LNCAP (cell line): ENCODE measurements at regions not wholly inside any gene's neighbourhood (a gene's known extent, or its start where the extent isn't known, plus 50 kb on each side); places are given as distances from the start of the nearest gene placed in this dataset.

ENCODE experiments used
- CTCF ChIP-seq: fragments of 450-650 bp; IDR thresholded peaks from 2 replicates; pipeline ENCODE4 v1.5.1; 2017; ENCODE audit warnings: mild to moderate bottlenecking

GRCh38 chr10:130998642-130999041 lies 312.9 kb downstream of the TCERG1L start:
- no peak for TF ChIP-seq CTCF

- TF ChIP-seq CTCF = no peak
These were observed 311.9 kb downstream of the TCERG1L start for GRCh38 chr10:130999376-131000202.

- no peak for TF ChIP-seq CTCF
These were observed 311.3 kb downstream of the TCERG1L start for GRCh38 chr10:131000244-131000643.

DNA sequence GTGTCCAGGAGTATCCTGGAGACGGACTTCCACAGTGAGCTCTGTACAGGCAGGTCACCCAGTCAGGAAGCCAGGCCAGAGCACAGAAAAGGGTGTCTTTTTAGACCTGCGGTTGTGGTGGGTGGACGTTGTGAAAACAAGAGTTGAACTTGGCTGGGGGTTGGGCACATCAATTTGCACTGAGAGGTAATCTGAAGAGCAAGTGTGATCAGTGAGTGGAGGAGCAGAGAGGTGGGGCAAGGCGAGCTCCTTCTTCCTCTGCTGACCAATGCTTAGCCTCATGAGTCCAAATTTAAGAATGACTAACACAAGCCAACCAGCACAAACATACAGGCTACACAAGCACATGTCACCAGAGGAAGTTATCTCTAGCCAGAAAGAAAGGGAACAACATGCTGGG lies 310.8 kb downstream of the TCERG1L start:
- no peak for TF ChIP-seq CTCF

DNA sequence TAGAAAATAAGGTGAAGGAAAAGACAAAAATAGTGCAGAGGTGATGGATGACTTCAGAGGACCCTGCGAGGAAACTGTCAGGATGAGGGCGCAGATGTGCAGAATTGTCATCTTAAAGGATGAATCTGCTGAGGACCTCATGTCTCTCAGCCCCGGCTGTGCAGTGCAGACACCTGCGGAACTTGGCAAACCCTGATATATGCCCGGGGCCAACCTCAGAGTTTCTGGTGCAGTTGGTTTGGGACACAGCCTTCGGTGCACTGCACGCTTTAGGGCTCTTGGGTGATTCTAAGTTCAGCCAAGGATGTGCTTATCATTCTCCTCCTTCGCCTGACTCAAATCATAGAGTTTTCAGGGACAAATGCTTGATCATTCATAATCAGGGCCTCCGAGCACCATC lies 310.1 kb downstream of the TCERG1L start:
- no peak for TF ChIP-seq CTCF

- no peak for TF ChIP-seq CTCF
These were observed 309.3 kb downstream of the TCERG1L start for GRCh38 chr10:131002031-131002861.

DNA sequence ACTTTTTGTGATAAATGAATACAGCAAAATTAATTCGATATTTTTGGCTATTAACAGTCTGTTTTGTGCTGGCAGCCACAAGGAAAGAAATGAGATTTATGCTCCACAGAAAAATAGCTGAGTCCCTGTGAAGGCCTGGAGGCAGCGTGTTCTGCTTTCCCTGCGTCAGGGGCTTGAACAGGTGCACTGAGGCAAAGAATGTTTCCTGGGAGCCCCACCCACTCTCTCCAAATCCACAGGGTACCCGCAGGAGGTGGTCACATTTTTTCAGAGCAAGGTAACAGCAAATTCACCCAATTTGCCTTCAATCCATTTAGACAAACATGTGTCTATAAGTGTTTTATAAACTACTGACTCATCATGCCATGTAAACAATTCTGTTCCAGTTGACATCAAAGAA lies 308.1 kb downstream of the TCERG1L start:
- no peak for TF ChIP-seq CTCF
